HG02571 (cell line): ENCODE measurements at regions not wholly inside any gene's neighbourhood (a gene's known extent, or its start where the extent isn't known, plus 50 kb on each side); places are given as distances from the start of the nearest gene placed in this dataset.
"Not testable (repeated sequence)": the region's sequence is repeated elsewhere in the genome, so short reads cannot be mapped to it uniquely, and the experiment has no call there.

Experiments used
- ATAC-seq: cut with Tn5 transposase; IDR thresholded peaks from one replicate; pipeline ENCODE4 v1.9.1; 2021; ENCODE audit warnings: mild to moderate bottlenecking, moderate library complexity; ENCODE audit not compliant: unreplicated experiment

- no peak for ATAC-seq
These were observed 258.0 kb upstream of the API5 start for GRCh38 chr11:43053638-43054412.

GRCh38 chr11:43067681-43068080, 244.1 kb upstream of the API5 start:
- no peak for ATAC-seq

DNA sequence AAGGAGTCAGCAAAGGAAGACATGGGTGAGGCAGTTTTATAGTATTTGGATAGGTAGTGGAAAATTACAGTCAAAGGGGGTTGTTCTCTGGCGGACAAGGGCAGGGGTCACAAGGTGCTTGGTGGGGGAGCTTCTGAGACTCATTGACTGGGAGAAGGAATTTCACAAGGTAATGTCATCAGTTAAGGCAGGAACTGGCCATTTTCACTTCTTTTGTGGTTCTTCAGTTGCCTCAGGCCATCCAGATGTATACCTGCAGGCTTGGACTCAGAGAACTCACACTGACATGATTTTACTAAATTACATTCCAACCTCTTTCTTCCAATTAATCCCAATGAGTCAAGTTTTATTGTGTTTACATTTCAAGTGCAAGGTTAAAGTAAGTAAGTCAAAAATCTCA, 240.5 kb upstream of the API5 start:
- ATAC-seq = no peak

DNA sequence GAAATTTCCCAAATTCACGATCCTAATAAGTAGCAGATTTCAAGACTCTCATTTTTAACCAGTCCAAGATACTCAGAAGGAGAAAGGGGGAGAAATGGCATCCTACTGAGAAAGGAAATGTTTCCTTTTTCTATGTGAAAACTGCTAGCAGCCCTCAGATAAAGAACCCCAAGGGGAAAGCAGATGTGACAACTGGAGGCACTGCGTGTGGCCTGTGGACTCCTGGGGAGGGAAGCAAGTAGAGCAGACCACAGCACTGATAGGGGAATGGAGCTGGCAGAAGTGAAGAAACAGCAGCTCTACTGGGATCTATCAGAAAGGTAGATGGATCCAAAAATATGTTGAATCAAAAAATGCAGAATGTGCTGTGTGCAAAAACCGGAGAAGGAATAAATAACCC, 239.7 kb upstream of the API5 start:
- no peak for ATAC-seq

DNA sequence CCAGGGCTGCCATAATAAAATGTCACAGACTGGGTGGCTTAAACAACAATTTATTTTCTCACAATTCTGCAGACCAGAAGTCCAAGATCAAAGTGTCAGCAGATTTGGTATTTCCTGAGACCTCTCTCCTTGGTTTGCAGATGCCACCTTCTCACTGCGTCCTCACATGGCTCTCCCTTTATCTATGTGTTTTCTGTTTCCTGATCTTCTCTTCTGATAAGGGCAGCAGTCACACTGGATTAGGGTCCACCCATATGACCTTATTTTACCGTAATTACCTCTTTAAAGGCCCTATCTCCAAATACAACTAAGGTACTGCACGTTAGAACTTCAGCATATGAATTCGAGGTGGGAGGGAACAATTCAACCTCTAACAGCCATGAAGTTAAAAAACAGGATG, 238.9 kb upstream of the API5 start:
- no peak for ATAC-seq

DNA sequence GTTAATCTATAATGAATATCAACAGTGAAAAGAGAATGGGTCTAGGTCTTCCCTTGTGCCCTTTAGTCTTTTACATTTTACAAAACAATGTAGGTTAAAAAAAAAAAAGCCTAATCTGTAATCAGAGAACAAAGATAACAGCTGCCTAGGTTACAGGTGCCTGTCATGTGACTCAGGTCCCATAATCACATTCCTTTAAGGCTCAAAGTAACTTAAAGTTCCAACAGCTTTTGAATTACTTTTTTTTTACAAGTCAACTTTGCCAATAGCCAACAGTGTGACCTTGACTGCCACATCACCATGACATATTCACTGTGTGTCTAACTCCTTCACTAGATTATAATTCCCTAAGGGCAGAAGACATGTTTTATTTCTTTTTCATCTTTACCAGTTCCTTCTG, 237.0 kb upstream of the API5 start:
- no peak for ATAC-seq

DNA sequence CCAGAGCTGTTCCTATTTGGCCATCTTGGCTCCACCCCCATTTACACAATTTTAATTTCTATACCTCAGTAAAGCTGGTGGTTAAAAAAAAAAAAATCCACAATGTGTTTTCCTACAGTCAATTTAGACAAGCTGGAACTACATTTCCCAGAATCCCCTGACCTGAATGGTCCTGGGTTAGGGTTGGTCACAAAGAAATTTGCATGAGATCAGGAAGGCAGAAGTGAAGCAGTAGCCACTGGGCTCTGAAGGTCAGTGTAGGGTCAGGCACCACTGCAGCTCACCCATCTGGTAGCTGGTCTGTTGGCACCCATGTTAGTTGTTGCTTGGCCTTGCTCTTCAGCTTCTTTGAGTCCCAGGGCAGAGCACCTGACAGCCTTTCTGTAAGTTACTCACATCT, 210.7 kb upstream of the API5 start:
- ATAC-seq = no peak

- no peak for ATAC-seq
These were observed 195.7 kb upstream of the API5 start for GRCh38 chr11:43116071-43116470.

GRCh38 chr11:43119275-43119970, 192.4 kb upstream of the API5 start:
- no peak for ATAC-seq

DNA sequence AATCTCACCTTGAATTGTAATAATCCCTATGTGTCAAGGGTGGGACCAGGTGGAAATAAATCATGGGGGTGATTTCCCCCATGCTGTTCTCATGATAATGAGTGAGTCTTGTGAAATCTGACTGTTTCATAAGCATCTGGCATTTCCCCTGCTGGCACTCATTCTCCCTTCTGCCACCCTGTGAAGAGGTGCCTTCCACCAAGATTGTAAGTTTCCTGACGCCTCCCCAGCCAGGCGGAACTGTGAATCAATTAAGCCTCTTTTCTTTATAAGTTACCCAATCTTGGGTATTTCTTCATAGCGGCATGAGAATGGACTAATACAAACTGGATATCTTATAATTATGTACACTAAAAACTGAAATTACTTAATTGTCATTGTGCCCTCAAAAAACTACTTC, 189.2 kb upstream of the API5 start:
- no peak for ATAC-seq

GRCh38 chr11:43123443-43123842, 188.4 kb upstream of the API5 start:
- ATAC-seq = no peak

- no peak for ATAC-seq
These were observed 187.4 kb upstream of the API5 start for GRCh38 chr11:43124272-43124935.

- no peak for ATAC-seq
These were observed 182.5 kb upstream of the API5 start for GRCh38 chr11:43129329-43129728.

DNA sequence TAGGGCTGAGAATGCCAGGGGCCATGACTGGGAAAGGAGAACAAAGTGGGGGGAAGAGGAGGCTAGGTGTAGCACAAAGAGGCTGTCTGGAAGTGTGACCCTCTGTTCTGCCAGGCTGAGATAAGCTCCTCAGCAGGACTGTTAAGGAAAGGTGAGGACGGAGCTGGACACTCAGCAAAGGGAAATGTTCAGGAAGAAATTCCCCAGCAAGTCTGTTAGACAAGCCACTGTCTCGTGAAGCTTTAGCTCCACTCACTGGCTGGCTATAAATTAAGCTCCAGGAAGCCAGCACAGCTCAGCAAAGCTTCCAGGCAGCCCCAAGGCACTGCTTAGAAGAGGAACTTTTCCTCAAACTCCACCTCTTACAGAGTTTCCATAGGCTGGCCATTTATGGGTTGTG, 181.2 kb upstream of the API5 start:
- ATAC-seq = no peak

DNA sequence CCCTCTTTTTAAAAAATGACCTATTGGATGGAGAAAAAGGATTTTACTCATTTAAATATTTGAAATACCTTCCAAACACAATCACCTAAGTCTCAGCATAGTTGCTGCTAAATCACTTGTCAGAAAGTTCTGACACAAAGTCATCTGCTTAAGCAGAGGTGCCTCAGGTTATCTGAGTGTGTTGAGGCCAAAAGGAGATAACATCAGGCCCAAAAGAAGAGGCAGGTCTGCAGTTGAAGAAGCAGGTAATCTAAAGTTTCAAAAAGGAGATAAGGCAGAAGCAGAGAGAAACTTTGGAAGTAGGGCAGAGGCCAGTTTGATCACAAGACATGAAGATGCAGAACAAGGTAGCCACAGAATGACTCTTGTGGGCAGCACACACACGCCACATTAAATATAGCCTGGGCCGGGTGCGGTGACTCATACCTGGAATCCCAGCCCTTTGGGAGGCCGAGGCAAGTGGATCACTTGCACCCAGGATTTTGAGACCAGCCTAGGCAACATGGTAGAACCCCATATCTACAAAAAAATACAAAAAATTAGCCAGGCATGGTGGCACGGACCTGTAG, 175.7 kb upstream of the API5 start:
- ATAC-seq = peak; percentile 86

GRCh38 chr11:43138621-43139140, 173.1 kb upstream of the API5 start:
- no peak for ATAC-seq

GRCh38 chr11:43145653-43146052, 166.1 kb upstream of the API5 start:
- ATAC-seq = peak; percentile 85

DNA sequence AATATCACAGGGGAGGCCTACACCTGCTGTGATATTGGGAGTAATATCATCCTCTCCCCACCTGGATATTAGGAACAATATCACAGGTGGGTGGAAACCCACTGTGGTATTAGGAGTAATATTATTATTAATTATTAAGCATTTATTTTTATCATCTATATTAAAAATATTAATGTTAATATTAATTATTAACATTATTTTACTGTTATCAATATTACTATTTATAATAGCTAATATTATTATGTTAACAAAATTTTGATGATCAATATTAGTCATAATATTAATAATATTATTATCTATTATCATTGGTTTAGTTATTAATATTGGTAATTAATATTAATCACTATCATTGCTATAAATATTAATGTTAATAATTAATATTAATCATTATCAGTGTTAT, 161.1 kb upstream of the API5 start:
- no peak for ATAC-seq

DNA sequence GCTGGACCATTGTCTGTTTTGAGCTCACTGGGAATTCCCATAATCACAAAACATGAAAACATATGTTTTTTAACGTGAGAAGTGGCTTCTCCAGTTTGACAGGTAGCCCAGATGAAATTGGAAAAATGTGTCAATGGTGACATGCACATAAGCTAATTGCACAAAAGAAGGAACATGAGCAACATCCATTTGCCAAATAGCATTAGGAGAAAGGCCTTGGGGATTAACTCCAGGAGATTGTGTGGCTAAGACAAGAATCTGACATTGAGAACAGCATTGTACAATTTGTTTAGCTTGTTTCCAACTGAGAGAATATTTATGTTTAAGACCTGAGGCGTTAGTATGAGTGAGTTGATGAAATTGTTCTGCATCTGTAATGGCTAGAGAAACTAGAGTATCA, 147.0 kb upstream of the API5 start:
- ATAC-seq = no peak

DNA sequence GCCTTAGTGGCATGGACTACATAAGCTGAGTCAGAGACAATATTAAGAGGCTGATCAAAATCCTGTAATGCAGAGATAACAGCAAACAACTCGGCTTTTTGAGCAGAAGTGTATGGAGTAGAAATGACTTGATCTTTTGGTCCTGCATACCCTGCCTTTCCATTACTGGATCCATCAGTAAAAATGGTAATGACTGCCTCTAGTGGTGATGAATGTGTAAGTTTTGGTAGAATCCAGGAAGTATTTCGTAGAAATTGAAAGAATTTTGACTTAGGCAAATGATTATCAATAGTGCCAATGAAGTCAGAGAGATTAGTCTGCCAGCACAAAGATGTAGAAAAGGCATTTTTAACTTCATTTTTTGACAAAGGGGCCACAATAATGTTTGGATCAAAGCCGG, 146.4 kb upstream of the API5 start:
- not testable (repeated sequence) for ATAC-seq

- ATAC-seq = not testable (repeated sequence)
These were observed 143.6 kb upstream of the API5 start for GRCh38 chr11:43168241-43168640.
